ENCODE measurements at regions not wholly inside any gene's neighbourhood (a gene's known extent, or its start where the extent isn't known, plus 50 kb on each side); places are given as distances from the start of the nearest gene placed in this dataset.

- no peak for TF ChIP-seq CTCF (conservative IDR thresholded peaks at IDR 0.05; ENCODE audit: control insufficient read depth, insufficient read depth, low read depth, low read length)
- no peak overlapping the region for H3K4me3 ChIP-seq (ENCODE audit: control insufficient read depth, low read depth, low read length)
- DNase-seq (ENCODE audit: low read depth), result peak; percentile 64
These were observed 56.6 kb upstream of the SMOC2 start for GRCh38 chr6:168384045-168385036.

- no peak overlapping the region for H3K4me3 ChIP-seq (ENCODE audit: control insufficient read depth, low read depth, low read length)
- TF ChIP-seq CTCF (conservative IDR thresholded peaks at IDR 0.05; ENCODE audit: control insufficient read depth, insufficient read depth, low read depth, low read length), result no peak
- DNase-seq (ENCODE audit: low read depth), result peak; percentile 25
These were observed 55.8 kb upstream of the SMOC2 start for GRCh38 chr6:168385037-168385759.

GRCh38 chr6:168385858-168386735 lies 54.9 kb upstream of the SMOC2 start:
- H3K4me3 ChIP-seq (ENCODE audit: control insufficient read depth, low read depth, low read length), result no peak overlapping the region
- no peak for TF ChIP-seq CTCF (conservative IDR thresholded peaks at IDR 0.05; ENCODE audit: control insufficient read depth, insufficient read depth, low read depth, low read length)
- DNase-seq (ENCODE audit: low read depth), result no peak

- no peak for DNase-seq (ENCODE audit: low read depth)
- no peak overlapping the region for H3K4me3 ChIP-seq (ENCODE audit: control insufficient read depth, low read depth, low read length)
- TF ChIP-seq CTCF (conservative IDR thresholded peaks at IDR 0.05; ENCODE audit: control insufficient read depth, insufficient read depth, low read depth, low read length), result no peak
These were observed 54.0 kb upstream of the SMOC2 start for GRCh38 chr6:168386973-168387372.

GRCh38 chr6:168387426-168387825 lies 53.6 kb upstream of the SMOC2 start:
- TF ChIP-seq CTCF (conservative IDR thresholded peaks at IDR 0.05; ENCODE audit: control insufficient read depth, insufficient read depth, low read depth, low read length), result no peak
- H3K4me3 ChIP-seq (ENCODE audit: control insufficient read depth, low read depth, low read length), result no peak overlapping the region
- DNase-seq (ENCODE audit: low read depth), result no peak

GRCh38 chr6:168387911-168388310 lies 53.1 kb upstream of the SMOC2 start:
- TF ChIP-seq CTCF (conservative IDR thresholded peaks at IDR 0.05; ENCODE audit: control insufficient read depth, insufficient read depth, low read depth, low read length), result no peak
- DNase-seq (ENCODE audit: low read depth), result no peak

More at GRCh38 chr6:168387911-168388310, 53.1 kb upstream of the SMOC2 start:
- no peak overlapping the region for H3K4me3 ChIP-seq (ENCODE audit: control insufficient read depth, low read depth, low read length)

Measured in fibroblast of mammary gland (primary cell).